Mesendoderm (in vitro differentiated cells): ENCODE measurements at regions not wholly inside any gene's neighbourhood (a gene's known extent, or its start where the extent isn't known, plus 50 kb on each side); places are given as distances from the start of the nearest gene placed in this dataset.

Experiments
- DNase-seq: peaks from one replicate; pipeline ENCODE4 v3.0.0; 2013
- H2AK5ac ChIP-seq: 2 replicates; pipeline ENCODE4 v1.6.1; 2013; ENCODE audit warnings: low read length, inconsistent platforms
- H2BK120ac ChIP-seq: 2 replicates; pipeline ENCODE4 v1.6.1; 2013; ENCODE audit warnings: low read depth, mild to moderate bottlenecking, low read length, moderate library complexity, mixed read lengths
- H2BK15ac ChIP-seq: replicated peaks from 2 replicates; pipeline ENCODE4 v1.6.1; 2013; ENCODE audit warnings: low read depth, mild to moderate bottlenecking, moderate library complexity
- H2BK5ac ChIP-seq: 2 replicates; pipeline ENCODE4 v1.6.1; 2013; ENCODE audit warnings: low read length, inconsistent platforms
- H3K18ac ChIP-seq: 2 replicates; pipeline ENCODE4 v1.6.1; 2013; ENCODE audit warnings: mild to moderate bottlenecking, low read length, mixed read lengths
- H3K23ac ChIP-seq: one replicate; pipeline ENCODE4 v1.6.1; 2013; ENCODE audit warnings: low read length
- H3K27ac ChIP-seq: 2 replicates; pipeline ENCODE4 v1.5.1; 2013; ENCODE audit warnings: low read depth, mild to moderate bottlenecking, inconsistent platforms, low read length, moderate library complexity
- H3K27me3 ChIP-seq: 2 replicates; pipeline ENCODE4 v1.6.1; 2013; ENCODE audit warnings: low read length, control low read depth, mild to moderate bottlenecking, inconsistent platforms; ENCODE audit not compliant: insufficient read depth, poor library complexity
- H3K36me3 ChIP-seq: 2 replicates; pipeline ENCODE4 v1.6.1; 2013; ENCODE audit warnings: low read length, inconsistent platforms; ENCODE audit not compliant: control insufficient read depth, insufficient read depth
- H3K4ac ChIP-seq: one replicate; pipeline ENCODE4 v1.6.1; 2013; ENCODE audit warnings: low read depth, mild to moderate bottlenecking, low read length, moderate library complexity
- H3K4me1 ChIP-seq: 2 replicates; pipeline ENCODE4 v1.6.1; 2013; ENCODE audit warnings: low read depth, low read length, inconsistent platforms; ENCODE audit not compliant: control insufficient read depth
- H3K4me2 ChIP-seq: 2 replicates; pipeline ENCODE4 v1.6.1; 2013; ENCODE audit warnings: low read length
- H3K4me3 ChIP-seq: 2 replicates; pipeline ENCODE4 v1.5.1; 2013; ENCODE audit warnings: mild to moderate bottlenecking, low read length
- H3K56ac ChIP-seq: one replicate; pipeline ENCODE4 v1.6.1; 2013; ENCODE audit warnings: low read length
- H3K79me1 ChIP-seq: 2 replicates; pipeline ENCODE4 v1.6.1; 2013; ENCODE audit warnings: low read length, inconsistent platforms
- H3K79me2 ChIP-seq: 2 replicates; pipeline ENCODE4 v1.6.1; 2013; ENCODE audit warnings: mild to moderate bottlenecking, low read length; ENCODE audit not compliant: control insufficient read depth, insufficient read depth
- H3K9ac ChIP-seq: 2 replicates; pipeline ENCODE4 v1.6.1; 2013; ENCODE audit warnings: low read length, inconsistent platforms
- H4K5ac ChIP-seq: one replicate; pipeline ENCODE4 v1.6.1; 2013; ENCODE audit warnings: low read length
- H4K8ac ChIP-seq: one replicate; pipeline ENCODE4 v1.6.1; 2013; ENCODE audit warnings: low read depth, mild to moderate bottlenecking, control low read depth, low read length, moderate library complexity
- WGBS: extraction: QIAGEN DNeasy Blood & Tissue Kit; methylation state at CpG from one replicate; pipeline ENCODE4 v1.1.7; 2013; ENCODE audit warnings: low lambda C conversion rate, missing lambda C conversion rate; ENCODE audit not compliant: insufficient coverage; ENCODE audit errors: extremely low coverage; 5-methylcytosine and 5-hydroxymethylcytosine counted together

GRCh38 chr16:54779549-54779948 is 151.1 kb upstream of the IRX5 start:
- Histone ChIP-seq H2AK5ac (no peak overlapping the region), H3K79me1 (no peaks in the 10 kb centered on the region), H3K4me2 (no peak overlapping the region), H3K79me2 (no peaks in the 10 kb centered on the region), H3K56ac (no peak overlapping the region), H3K27ac (no peak overlapping the region), H3K4ac (no peak overlapping the region), H2BK120ac (no peak overlapping the region), H3K9ac (no peak overlapping the region), H4K8ac (no peak overlapping the region), H2BK15ac (no peak overlapping the region), H4K5ac (no peak overlapping the region), H3K23ac (no peak overlapping the region), H2BK5ac (no peak overlapping the region), H3K4me3 (no peak overlapping the region), H3K4me1 (no peaks in the 10 kb centered on the region), H3K18ac (no peak overlapping the region), H3K27me3 (no peaks in the 10 kb centered on the region), H3K36me3 (no peaks in the 10 kb centered on the region)
- no peak for DNase-seq

GRCh38 chr16:54774768-54775167 is 155.9 kb upstream of the IRX5 start:
- H3K4me1 ChIP-seq, result no peaks in the 10 kb centered on the region
- H3K4me3 ChIP-seq, result no peak overlapping the region
- no peak overlapping the region for H3K56ac ChIP-seq
- no peak overlapping the region for H3K4ac ChIP-seq
- H3K18ac ChIP-seq, result no peak overlapping the region
- no peak overlapping the region for H3K27ac ChIP-seq
- no peak overlapping the region for H2BK120ac ChIP-seq
- H2AK5ac ChIP-seq, result no peak overlapping the region
- H2BK15ac ChIP-seq, result no peak overlapping the region
- no peak overlapping the region for H2BK5ac ChIP-seq
- H3K79me2 ChIP-seq, result no peaks in the 10 kb centered on the region
- WGBS, result no CpG with 5 or more reads among the region's 3 CpGs
- no peak overlapping the region for H4K5ac ChIP-seq
- no peaks in the 10 kb centered on the region for H3K36me3 ChIP-seq
- H3K23ac ChIP-seq, result no peak overlapping the region
- no peak overlapping the region for H3K9ac ChIP-seq
- no peak overlapping the region for H3K4me2 ChIP-seq
- H3K27me3 ChIP-seq, result no peaks in the 10 kb centered on the region
- DNase-seq, result no peak
- no peaks in the 10 kb centered on the region for H3K79me1 ChIP-seq
- no peak overlapping the region for H4K8ac ChIP-seq

GRCh38 chr16:54772400-54772799 is 158.3 kb upstream of the IRX5 start:
- no peak overlapping the region for H4K5ac ChIP-seq
- no peak overlapping the region for H4K8ac ChIP-seq
- H3K18ac ChIP-seq, result no peak overlapping the region
- no peak for DNase-seq
- WGBS, result no CpG with 5 or more reads among the region's 4 CpGs
- no peak overlapping the region for H3K9ac ChIP-seq
- no peak overlapping the region for H2AK5ac ChIP-seq
- no peak overlapping the region for H3K4me3 ChIP-seq
- no peaks in the 10 kb centered on the region for H3K79me2 ChIP-seq
- H3K79me1 ChIP-seq, result no peaks in the 10 kb centered on the region
- H2BK5ac ChIP-seq, result no peak overlapping the region
- no peak overlapping the region for H3K56ac ChIP-seq
- no peak overlapping the region for H2BK15ac ChIP-seq
- no peaks in the 10 kb centered on the region for H3K36me3 ChIP-seq
- H3K4me2 ChIP-seq, result no peak overlapping the region
- H3K4ac ChIP-seq, result no peak overlapping the region
- no peak overlapping the region for H3K23ac ChIP-seq
- H2BK120ac ChIP-seq, result no peak overlapping the region
- no peaks in the 10 kb centered on the region for H3K4me1 ChIP-seq
- no peaks in the 10 kb centered on the region for H3K27me3 ChIP-seq
- no peak overlapping the region for H3K27ac ChIP-seq

GRCh38 chr16:54766355-54766754 is 164.3 kb upstream of the IRX5 start:
- Histone ChIP-seq H3K36me3 (no peaks in the 10 kb centered on the region), H4K5ac (no peak overlapping the region), H3K18ac (no peak overlapping the region), H3K23ac (no peak overlapping the region), H2BK5ac (no peak overlapping the region), H3K56ac (no peak overlapping the region), H3K4me2 (no peak overlapping the region), H3K27ac (no peak overlapping the region), H3K4ac (no peak overlapping the region), H4K8ac (no peak overlapping the region), H2BK15ac (no peak overlapping the region), H2BK120ac (no peak overlapping the region), H3K9ac (no peak overlapping the region), H3K4me1 (no peaks in the 10 kb centered on the region), H3K79me2 (no peaks in the 10 kb centered on the region), H3K27me3 (no peaks in the 10 kb centered on the region), H2AK5ac (no peak overlapping the region), H3K79me1 (no peaks in the 10 kb centered on the region), H3K4me3 (no peak overlapping the region)
- no peak for DNase-seq
- no CpG with 5 or more reads among the region's 3 CpGs for WGBS

DNA sequence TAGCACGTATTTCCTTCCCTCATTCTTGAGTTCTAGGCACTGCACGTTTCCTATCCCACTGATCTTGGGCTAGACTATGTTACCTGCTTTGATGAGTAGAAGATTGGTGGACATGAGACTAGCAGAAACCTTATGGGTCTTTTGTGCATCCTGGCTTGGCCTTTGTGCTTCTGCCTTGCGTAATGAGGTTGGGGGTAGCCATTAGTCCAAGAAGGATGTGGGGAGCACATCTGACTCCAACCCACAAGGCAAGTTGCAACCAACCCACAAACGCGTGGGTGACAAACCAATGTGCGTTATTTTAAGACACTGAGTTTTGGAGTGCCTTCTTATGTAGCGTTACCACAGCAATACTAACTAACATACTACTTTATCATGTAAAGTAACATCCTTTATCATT is 180.4 kb upstream of the IRX5 start:
- no peak overlapping the region for H2BK15ac ChIP-seq
- no CpG with 5 or more reads among the region's 7 CpGs for WGBS

DNA sequence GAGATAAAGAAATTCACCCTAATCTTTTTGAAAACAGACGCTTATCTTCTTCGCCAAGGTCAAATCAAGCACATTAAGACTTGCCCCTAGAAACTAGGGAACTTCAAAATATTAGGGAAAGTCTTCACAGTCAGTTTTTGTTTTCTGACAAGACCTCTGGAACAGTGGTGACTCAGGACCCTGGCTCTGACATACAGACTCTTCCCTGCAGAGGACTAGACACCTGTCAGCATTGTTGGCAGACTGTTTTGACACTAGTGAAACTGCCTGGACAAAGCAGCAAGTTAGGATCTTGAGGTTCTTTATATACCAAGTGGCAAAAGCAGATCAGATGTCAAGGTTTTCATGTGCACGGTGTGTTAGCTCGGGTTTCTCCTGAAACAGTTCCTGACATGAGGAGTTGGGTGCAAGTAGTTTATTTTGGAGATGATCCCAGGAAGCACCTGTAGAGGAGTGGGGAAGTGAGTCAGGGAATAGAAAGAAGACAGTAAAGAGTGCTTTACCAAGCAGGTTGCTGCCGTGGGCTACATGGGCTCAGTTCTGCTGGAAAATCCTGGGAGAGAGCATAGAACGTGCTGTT is 182.0 kb upstream of the IRX5 start:
- Histone ChIP-seq H3K4me1 (no peaks in the 10 kb centered on the region), H3K56ac (no peak overlapping the region), H3K36me3 (no peaks in the 10 kb centered on the region), H3K79me1 (no peaks in the 10 kb centered on the region), H3K27me3 (no peaks in the 10 kb centered on the region), H4K8ac (no peak overlapping the region), H3K9ac (no peak overlapping the region), H3K27ac (no peak overlapping the region), H3K79me2 (no peaks in the 10 kb centered on the region), H2BK5ac (no peak overlapping the region), H3K23ac (no peak overlapping the region), H4K5ac (no peak overlapping the region), H3K18ac (no peak overlapping the region), H3K4me3 (no peak overlapping the region), H3K4ac (no peak overlapping the region), H2BK15ac (no peak overlapping the region), H2BK120ac (no peak overlapping the region), H3K4me2 (no peak overlapping the region), H2AK5ac (no peak overlapping the region)
- no CpG with 5 or more reads among the region's 6 CpGs for WGBS
- no peak for DNase-seq

More for the DNA sequence above, 180.4 kb upstream of the IRX5 start:
- no peak overlapping the region for H2AK5ac ChIP-seq
- no peak overlapping the region for H4K8ac ChIP-seq
- H2BK5ac ChIP-seq, result no peak overlapping the region
- H3K4ac ChIP-seq, result no peak overlapping the region
- no peak overlapping the region for H3K4me3 ChIP-seq
- H3K18ac ChIP-seq, result no peak overlapping the region
- no peaks in the 10 kb centered on the region for H3K36me3 ChIP-seq
- no peak overlapping the region for H3K23ac ChIP-seq
- H3K9ac ChIP-seq, result no peak overlapping the region
- no peaks in the 10 kb centered on the region for H3K79me2 ChIP-seq
- H3K27me3 ChIP-seq, result no peaks in the 10 kb centered on the region
- H3K4me2 ChIP-seq, result no peak overlapping the region
- no peak overlapping the region for H4K5ac ChIP-seq
- no peak for DNase-seq
- no peaks in the 10 kb centered on the region for H3K4me1 ChIP-seq
- no peak overlapping the region for H2BK120ac ChIP-seq
- H3K79me1 ChIP-seq, result no peaks in the 10 kb centered on the region
- no peak overlapping the region for H3K56ac ChIP-seq
- H3K27ac ChIP-seq, result no peak overlapping the region
